A549 (cell line): ENCODE measurements at regions not wholly inside any gene's neighbourhood (a gene's known extent, or its start where the extent isn't known, plus 50 kb on each side); places are given as distances from the start of the nearest gene placed in this dataset.

Experiments used
- CHD2 ChIP-seq: fragments of 150-350 bp; IDR thresholded peaks from 2 replicates; pipeline ENCODE4 v1.6.1; 2014; ENCODE audit warnings: low read length; ENCODE audit not compliant: partially characterized antibody
- CTCF ChIP-seq: fragments of >200 bp; sonication (Bioruptor Twin); formaldehyde crosslinking; IDR thresholded peaks from 3 replicates; pipeline ENCODE4 v1.5.1; 2016
- EP300 ChIP-seq, 2 experiments: fragments of >200 bp; sonication (Bioruptor Twin); formaldehyde crosslinking; IDR thresholded peaks; 2 replicates in 1 of 2; 3 replicates in 1 of 2; pipeline ENCODE4 v1.6.1; 2016 to 2017
- ESRRA ChIP-seq: fragments of 150-350 bp; IDR thresholded peaks from 2 replicates; pipeline ENCODE4 v1.6.1; 2014; ENCODE audit warnings: mild to moderate bottlenecking, low read length, borderline replicate concordance
- FOSL2 ChIP-seq, 2 experiments: fragments of 450-650 bp in 1 of 2; fragments of >200 bp in 1 of 2; sonication (Bioruptor Twin) in 1 of 2; formaldehyde crosslinking; IDR thresholded peaks; 2 replicates each; pipeline versions ENCODE4 v1.5.0 to v1.6.1; 2016 to 2020; ENCODE audit warnings: mild to moderate bottlenecking in 1 of 2, moderate library complexity in 1 of 2
- HDAC2 ChIP-seq: fragments of 200-600 bp; sonication (generic); IDR thresholded peaks from 2 replicates; pipeline ENCODE4 v1.6.1; 2016
- HOXB13 ChIP-seq: fragments of 250-450 bp; sonication (Bioruptor Pico); IDR thresholded peaks from 2 replicates; pipeline ENCODE4 v1.5.0; 2020; ENCODE audit warnings: low read depth, mild to moderate bottlenecking, moderate library complexity
- NFE2L2 ChIP-seq: fragments of 150-350 bp; conservative IDR thresholded peaks from 2 replicates; pipeline ENCODE4 v1.6.1; 2014; ENCODE audit warnings: low read length
- NR3C1 ChIP-seq: fragments of >200 bp; sonication (Bioruptor Twin); formaldehyde crosslinking; IDR thresholded peaks from 3 replicates; pipeline ENCODE4 v1.6.1; 2017
- POLR2A ChIP-seq: IDR thresholded peaks from 2 replicates; pipeline ENCODE4 v1.6.1; 2012; ENCODE audit warnings: mild to moderate bottlenecking, low read length
- SMC3 ChIP-seq: fragments of >200 bp; sonication (Bioruptor Twin); formaldehyde crosslinking; IDR thresholded peaks from 3 replicates; pipeline ENCODE4 v1.6.1; 2018; ENCODE audit warnings: inconsistent platforms
- TF ChIP-seq, protein P1 (sequence below): fragments of 200-600 bp; sonication (generic); IDR thresholded peaks from 2 replicates; pipeline ENCODE4 v1.6.1; 2016; ENCODE audit warnings: antibody characterized with exemption, mild to moderate bottlenecking, moderate library complexity
- TF ChIP-seq, protein P2 (sequence below): IDR thresholded peaks from 2 replicates; pipeline ENCODE4 v1.6.1; 2012

- TF ChIP-seq CTCF (no peak), NR3C1 (no peak), HDAC2 (no peak), EP300 (IDR thresholded peaks at IDR 0.05) (no peak), CHD2 (no peak), POLR2A (no peak), ESRRA (no peak), HOXB13 (no peak), SMC3 (no peak), NFE2L2 (no peak), FOSL2 (IDR thresholded peaks at IDR 0.05) (no peak), FOSL2 (CRISPR knock-in tag; IDR thresholded peaks at IDR 0.05) (no peak)
- TF ChIP-seq, protein P1, sequence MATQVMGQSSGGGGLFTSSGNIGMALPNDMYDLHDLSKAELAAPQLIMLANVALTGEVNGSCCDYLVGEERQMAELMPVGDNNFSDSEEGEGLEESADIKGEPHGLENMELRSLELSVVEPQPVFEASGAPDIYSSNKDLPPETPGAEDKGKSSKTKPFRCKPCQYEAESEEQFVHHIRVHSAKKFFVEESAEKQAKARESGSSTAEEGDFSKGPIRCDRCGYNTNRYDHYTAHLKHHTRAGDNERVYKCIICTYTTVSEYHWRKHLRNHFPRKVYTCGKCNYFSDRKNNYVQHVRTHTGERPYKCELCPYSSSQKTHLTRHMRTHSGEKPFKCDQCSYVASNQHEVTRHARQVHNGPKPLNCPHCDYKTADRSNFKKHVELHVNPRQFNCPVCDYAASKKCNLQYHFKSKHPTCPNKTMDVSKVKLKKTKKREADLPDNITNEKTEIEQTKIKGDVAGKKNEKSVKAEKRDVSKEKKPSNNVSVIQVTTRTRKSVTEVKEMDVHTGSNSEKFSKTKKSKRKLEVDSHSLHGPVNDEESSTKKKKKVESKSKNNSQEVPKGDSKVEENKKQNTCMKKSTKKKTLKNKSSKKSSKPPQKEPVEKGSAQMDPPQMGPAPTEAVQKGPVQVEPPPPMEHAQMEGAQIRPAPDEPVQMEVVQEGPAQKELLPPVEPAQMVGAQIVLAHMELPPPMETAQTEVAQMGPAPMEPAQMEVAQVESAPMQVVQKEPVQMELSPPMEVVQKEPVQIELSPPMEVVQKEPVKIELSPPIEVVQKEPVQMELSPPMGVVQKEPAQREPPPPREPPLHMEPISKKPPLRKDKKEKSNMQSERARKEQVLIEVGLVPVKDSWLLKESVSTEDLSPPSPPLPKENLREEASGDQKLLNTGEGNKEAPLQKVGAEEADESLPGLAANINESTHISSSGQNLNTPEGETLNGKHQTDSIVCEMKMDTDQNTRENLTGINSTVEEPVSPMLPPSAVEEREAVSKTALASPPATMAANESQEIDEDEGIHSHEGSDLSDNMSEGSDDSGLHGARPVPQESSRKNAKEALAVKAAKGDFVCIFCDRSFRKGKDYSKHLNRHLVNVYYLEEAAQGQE: no peak
- TF ChIP-seq, protein P2, sequence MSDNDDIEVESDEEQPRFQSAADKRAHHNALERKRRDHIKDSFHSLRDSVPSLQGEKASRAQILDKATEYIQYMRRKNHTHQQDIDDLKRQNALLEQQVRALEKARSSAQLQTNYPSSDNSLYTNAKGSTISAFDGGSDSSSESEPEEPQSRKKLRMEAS: no peak
Observed at GRCh38 chr14:101061411-101062064, 158.0 kb upstream of the RTL1 start.
